Vagina (tissue), 2 donors: ENCODE measurements at regions not wholly inside any gene's neighbourhood (a gene's known extent, or its start where the extent isn't known, plus 50 kb on each side); places are given as distances from the start of the nearest gene placed in this dataset.
"Not testable (repeated sequence)": the region's sequence is repeated elsewhere in the genome, so short reads cannot be mapped to it uniquely, and the experiment has no call there.

Source experiments
- CTCF ChIP-seq, 3 experiments: fragments of 450-650 bp in 2 of 3; fragments of 200-600 bp in 1 of 3; sonication (generic) in 1 of 3; IDR thresholded peaks; one replicate each; pipeline ENCODE4 v1.5.1; 2017 to 2019; ENCODE audit warnings: antibody characterized with exemption in 3 of 3, mild to moderate bottlenecking in 2 of 3, moderate library complexity in 2 of 3
- POLR2A ChIP-seq, 2 donors: fragments of 450-650 bp; IDR thresholded peaks; one replicate each; pipeline ENCODE4 v1.6.1; 2017; ENCODE audit warnings: antibody characterized with exemption in 2 of 2, mild to moderate bottlenecking in 2 of 2, moderate library complexity in 2 of 2
- POLR2AphosphoS5 ChIP-seq, 2 donors: sonication (generic); formaldehyde crosslinking; IDR thresholded peaks; one replicate each; pipeline ENCODE4 v1.9.0; 2017; ENCODE audit warnings: antibody characterized with exemption in 2 of 2, mild to moderate bottlenecking in 2 of 2, low read depth in 1 of 2; ENCODE audit not compliant: insufficient read depth in 1 of 2

- not testable (repeated sequence) for TF ChIP-seq POLR2AphosphoS5 (IDR thresholded peaks at IDR 0.05; ENCODE audit: insufficient read depth in 1 of 2, low read depth in 1 of 2); CTCF (IDR thresholded peaks at IDR 0.05); POLR2A (IDR thresholded peaks at IDR 0.05)
These were observed 1140.9 kb upstream of the TMPRSS15 start for GRCh38 chr21:19544493-19544892.
